ENCODE measurements at regions not wholly inside any gene's neighbourhood (a gene's known extent, or its start where the extent isn't known, plus 50 kb on each side); places are given as distances from the start of the nearest gene placed in this dataset.

- H3K27ac ChIP-seq, result no peak overlapping the region
- no peak overlapping the region for H3K4me3 ChIP-seq
- no peak for DNase-seq (ENCODE audit: low spot score)
- TF ChIP-seq, protein P1, sequence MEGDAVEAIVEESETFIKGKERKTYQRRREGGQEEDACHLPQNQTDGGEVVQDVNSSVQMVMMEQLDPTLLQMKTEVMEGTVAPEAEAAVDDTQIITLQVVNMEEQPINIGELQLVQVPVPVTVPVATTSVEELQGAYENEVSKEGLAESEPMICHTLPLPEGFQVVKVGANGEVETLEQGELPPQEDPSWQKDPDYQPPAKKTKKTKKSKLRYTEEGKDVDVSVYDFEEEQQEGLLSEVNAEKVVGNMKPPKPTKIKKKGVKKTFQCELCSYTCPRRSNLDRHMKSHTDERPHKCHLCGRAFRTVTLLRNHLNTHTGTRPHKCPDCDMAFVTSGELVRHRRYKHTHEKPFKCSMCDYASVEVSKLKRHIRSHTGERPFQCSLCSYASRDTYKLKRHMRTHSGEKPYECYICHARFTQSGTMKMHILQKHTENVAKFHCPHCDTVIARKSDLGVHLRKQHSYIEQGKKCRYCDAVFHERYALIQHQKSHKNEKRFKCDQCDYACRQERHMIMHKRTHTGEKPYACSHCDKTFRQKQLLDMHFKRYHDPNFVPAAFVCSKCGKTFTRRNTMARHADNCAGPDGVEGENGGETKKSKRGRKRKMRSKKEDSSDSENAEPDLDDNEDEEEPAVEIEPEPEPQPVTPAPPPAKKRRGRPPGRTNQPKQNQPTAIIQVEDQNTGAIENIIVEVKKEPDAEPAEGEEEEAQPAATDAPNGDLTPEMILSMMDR (IDR thresholded peaks at IDR 0.05), result no peak
Measured at GRCh38 chr10:124265391-124265745, 153.4 kb downstream of the OAT start.

DNA sequence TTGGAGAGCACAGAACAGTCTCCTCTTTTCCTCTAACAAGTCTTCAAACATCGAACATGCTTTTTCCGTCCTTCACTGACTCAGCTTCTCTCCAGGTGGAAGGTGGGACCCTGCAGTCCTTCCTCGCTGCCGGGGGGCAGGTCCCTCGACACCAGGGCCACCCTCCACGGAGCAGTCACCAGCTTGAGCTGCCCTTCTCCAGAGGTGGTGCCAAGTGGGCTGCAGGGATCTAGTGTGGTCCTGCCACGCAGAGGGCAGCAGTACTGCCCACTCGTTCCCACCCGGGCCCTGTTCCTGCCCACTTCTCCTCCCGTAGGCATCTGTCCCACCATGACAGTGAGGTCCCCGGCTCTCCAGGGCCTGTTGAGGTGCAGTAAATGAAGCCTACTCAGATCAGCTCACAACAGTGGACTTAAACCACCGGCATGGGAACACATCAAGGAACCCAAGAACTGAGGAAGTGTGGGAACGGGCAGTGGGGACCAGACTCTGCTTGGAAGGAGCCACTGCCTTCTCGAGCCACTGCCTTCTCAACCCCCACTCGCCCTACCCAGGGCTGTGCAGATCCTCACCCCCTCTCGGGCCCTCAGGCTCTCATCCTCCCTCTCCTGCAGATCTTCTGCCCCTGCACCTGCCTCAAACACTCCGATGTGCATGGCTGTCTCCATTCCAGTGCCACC lies 153.9 kb downstream of the OAT start:
- H3K27ac ChIP-seq, result no peak overlapping the region
- no peak for DNase-seq (ENCODE audit: low spot score)
- TF ChIP-seq, protein P1 (IDR thresholded peaks at IDR 0.05), result no peak
- H3K4me3 ChIP-seq, result no peak overlapping the region

- Histone ChIP-seq H3K4me3 (no peak overlapping the region), H3K27ac (no peak overlapping the region)
- TF ChIP-seq, protein P1 (IDR thresholded peaks at IDR 0.05), result no peak
- DNase-seq (ENCODE audit: low spot score), result no peak
Measured at GRCh38 chr10:124264271-124264670, 154.5 kb downstream of the OAT start.

DNA sequence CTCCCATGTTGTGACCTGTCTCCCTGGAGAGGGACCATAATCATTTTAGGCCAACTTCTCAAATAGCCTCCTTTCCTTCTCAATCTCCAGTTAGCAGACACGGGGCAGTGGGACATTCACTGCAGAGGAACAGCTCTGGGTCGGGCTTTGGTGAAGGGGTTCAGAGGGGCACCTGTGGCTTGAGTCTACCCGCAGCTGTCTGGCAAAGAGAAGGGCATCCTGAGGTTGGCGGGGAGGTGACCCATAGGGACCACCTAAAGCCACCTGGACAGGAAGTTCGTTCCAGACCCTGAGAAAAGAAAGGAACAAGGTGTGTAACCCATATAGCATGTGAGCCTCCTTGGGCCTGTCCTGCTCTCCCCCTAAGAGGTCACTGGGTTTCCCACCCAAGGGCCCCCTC lies 155.0 kb downstream of the OAT start:
- no peak for DNase-seq (ENCODE audit: low spot score)
- H3K4me3 ChIP-seq, result no peak overlapping the region
- H3K27ac ChIP-seq, result no peak overlapping the region
- TF ChIP-seq, protein P1 (IDR thresholded peaks at IDR 0.05), result no peak

DNA sequence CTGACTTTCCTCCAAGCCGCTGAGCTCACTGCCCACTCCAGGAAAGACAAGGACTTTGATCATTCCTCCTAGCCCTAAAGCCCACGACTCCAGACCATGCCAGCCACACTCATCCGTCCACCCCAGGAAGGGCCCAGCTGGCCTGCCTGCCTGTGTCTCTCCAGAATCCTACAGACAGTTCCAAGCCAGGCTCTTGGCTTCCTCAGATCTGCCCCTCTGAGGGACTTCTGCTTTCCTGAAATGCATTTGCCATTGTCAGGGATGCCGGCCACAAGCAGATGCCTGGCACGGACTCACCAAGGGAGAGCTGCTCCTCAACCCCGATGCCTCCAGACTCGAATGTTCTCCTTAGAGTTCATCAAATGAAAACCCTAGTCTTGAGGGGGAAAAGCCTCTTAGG lies 155.8 kb downstream of the OAT start:
- no peak overlapping the region for H3K27ac ChIP-seq
- DNase-seq (ENCODE audit: low spot score), result no peak
- TF ChIP-seq, protein P1 (IDR thresholded peaks at IDR 0.05), result no peak
- H3K4me3 ChIP-seq, result no peak overlapping the region

- H3K4me3 ChIP-seq, result no peak overlapping the region
- H3K27ac ChIP-seq, result no peak overlapping the region
- TF ChIP-seq, protein P1 (IDR thresholded peaks at IDR 0.05), result no peak
- DNase-seq (ENCODE audit: low spot score), result no peak
Measured at GRCh38 chr10:124262234-124262865, 156.4 kb downstream of the OAT start.

All from coronary artery (tissue), 2 donors.